ENCODE measurements at regions not wholly inside any gene's neighbourhood (a gene's known extent, or its start where the extent isn't known, plus 50 kb on each side); places are given as distances from the start of the nearest gene placed in this dataset.

DNA sequence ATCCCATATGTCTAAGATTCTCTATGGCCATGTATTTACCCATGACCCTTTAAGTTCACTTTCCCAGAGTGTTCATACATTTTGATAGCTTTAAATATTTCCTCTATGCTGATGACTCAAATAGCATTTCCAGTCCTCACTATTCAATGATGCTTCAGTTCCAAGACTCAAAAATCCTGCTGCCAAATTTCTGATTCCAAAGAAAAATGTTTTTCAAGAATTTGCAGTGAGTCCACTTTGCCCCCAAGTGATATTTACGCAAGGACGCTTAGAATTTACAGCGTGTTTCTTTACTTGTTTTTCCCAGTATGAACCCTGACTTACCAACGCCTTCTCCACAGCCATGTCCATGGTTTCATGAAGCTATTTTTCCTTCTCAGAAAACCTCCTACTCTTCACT is 127.9 kb upstream of the PCDH18 start:
- Histone ChIP-seq H3K9me3 (ENCODE audit: control insufficient read depth in 4 of 4, low read length in 3 of 4) (peaks cover 0 to 2% (median 0%) of the 10 kb centered on the region in 4 donors), H3K27me3 (ENCODE audit: control insufficient read depth in 4 of 4, insufficient read depth in 4 of 4, low read length in 3 of 4) (no peaks in the 10 kb centered on the region), H3K9ac (ENCODE audit: low read depth in 1 of 2, low read length in 2 of 2) (no peak overlapping the region), H3K36me3 (ENCODE audit: control insufficient read depth in 4 of 4, insufficient read depth in 3 of 4, low read depth in 1 of 4, low read length in 3 of 4) (no peaks in the 10 kb centered on the region), H3K4me3 (ENCODE audit: low read depth in 1 of 3, low read length in 3 of 3) (no peak overlapping the region), H3K4me1 (ENCODE audit: control insufficient read depth in 4 of 4, insufficient read depth in 4 of 4, low read length in 3 of 4) (no peaks in the 10 kb centered on the region), H3K27ac (ENCODE audit: low read depth in 1 of 2, low read length in 2 of 2) (no peak overlapping the region)
- DNase-seq (ENCODE audit: low spot score), result no peak
- WGBS, result 69% methylated on average over 4 of the region's 4 CpGs
- no peak for TF ChIP-seq RXRA (IDR thresholded peaks at IDR 0.05)
- no peak for TF ChIP-seq JUND (IDR thresholded peaks at IDR 0.05)
- TF ChIP-seq FOXA1 (IDR thresholded peaks at IDR 0.05), result no peak
- TF ChIP-seq NR2F2 (IDR thresholded peaks at IDR 0.05), result no peak
- TF ChIP-seq SP1 (IDR thresholded peaks at IDR 0.05), result no peak
- no peak for TF ChIP-seq CTCF (IDR thresholded peaks at IDR 0.05; ENCODE audit: low read depth, low read length, missing input control)
- no peak for TF ChIP-seq HNF4G (IDR thresholded peaks at IDR 0.05)
- TF ChIP-seq, protein P1, sequence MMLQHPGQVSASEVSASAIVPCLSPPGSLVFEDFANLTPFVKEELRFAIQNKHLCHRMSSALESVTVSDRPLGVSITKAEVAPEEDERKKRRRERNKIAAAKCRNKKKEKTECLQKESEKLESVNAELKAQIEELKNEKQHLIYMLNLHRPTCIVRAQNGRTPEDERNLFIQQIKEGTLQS (IDR thresholded peaks at IDR 0.05), result no peak
- TF ChIP-seq, protein P2, sequence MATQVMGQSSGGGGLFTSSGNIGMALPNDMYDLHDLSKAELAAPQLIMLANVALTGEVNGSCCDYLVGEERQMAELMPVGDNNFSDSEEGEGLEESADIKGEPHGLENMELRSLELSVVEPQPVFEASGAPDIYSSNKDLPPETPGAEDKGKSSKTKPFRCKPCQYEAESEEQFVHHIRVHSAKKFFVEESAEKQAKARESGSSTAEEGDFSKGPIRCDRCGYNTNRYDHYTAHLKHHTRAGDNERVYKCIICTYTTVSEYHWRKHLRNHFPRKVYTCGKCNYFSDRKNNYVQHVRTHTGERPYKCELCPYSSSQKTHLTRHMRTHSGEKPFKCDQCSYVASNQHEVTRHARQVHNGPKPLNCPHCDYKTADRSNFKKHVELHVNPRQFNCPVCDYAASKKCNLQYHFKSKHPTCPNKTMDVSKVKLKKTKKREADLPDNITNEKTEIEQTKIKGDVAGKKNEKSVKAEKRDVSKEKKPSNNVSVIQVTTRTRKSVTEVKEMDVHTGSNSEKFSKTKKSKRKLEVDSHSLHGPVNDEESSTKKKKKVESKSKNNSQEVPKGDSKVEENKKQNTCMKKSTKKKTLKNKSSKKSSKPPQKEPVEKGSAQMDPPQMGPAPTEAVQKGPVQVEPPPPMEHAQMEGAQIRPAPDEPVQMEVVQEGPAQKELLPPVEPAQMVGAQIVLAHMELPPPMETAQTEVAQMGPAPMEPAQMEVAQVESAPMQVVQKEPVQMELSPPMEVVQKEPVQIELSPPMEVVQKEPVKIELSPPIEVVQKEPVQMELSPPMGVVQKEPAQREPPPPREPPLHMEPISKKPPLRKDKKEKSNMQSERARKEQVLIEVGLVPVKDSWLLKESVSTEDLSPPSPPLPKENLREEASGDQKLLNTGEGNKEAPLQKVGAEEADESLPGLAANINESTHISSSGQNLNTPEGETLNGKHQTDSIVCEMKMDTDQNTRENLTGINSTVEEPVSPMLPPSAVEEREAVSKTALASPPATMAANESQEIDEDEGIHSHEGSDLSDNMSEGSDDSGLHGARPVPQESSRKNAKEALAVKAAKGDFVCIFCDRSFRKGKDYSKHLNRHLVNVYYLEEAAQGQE (IDR thresholded peaks at IDR 0.05), result no peak
- no peak for TF ChIP-seq RAD21 (IDR thresholded peaks at IDR 0.05)
- TF ChIP-seq TAF1 (conservative IDR thresholded peaks at IDR 0.05), result no peak
- TF ChIP-seq FOXA2 (IDR thresholded peaks at IDR 0.05), result no peak
- no peak for TF ChIP-seq HNF4A (conservative IDR thresholded peaks at IDR 0.05)
- no peak for TF ChIP-seq EGR1 (IDR thresholded peaks at IDR 0.05; ENCODE audit: low read depth in 2 of 2)

GRCh38 chr4:137659431-137659830 is 127.1 kb upstream of the PCDH18 start:
- TF ChIP-seq JUND (IDR thresholded peaks at IDR 0.05) (no peak), EGR1 (IDR thresholded peaks at IDR 0.05; ENCODE audit: low read depth in 2 of 2) (no peak), RAD21 (IDR thresholded peaks at IDR 0.05) (no peak), CTCF (IDR thresholded peaks at IDR 0.05; ENCODE audit: low read depth, low read length, missing input control) (no peak), NR2F2 (IDR thresholded peaks at IDR 0.05) (no peak), YY1 (IDR thresholded peaks at IDR 0.05) (no peak), HNF4G (IDR thresholded peaks at IDR 0.05) (no peak), HNF4A (conservative IDR thresholded peaks at IDR 0.05) (no peak)
- TF ChIP-seq, protein P3, sequence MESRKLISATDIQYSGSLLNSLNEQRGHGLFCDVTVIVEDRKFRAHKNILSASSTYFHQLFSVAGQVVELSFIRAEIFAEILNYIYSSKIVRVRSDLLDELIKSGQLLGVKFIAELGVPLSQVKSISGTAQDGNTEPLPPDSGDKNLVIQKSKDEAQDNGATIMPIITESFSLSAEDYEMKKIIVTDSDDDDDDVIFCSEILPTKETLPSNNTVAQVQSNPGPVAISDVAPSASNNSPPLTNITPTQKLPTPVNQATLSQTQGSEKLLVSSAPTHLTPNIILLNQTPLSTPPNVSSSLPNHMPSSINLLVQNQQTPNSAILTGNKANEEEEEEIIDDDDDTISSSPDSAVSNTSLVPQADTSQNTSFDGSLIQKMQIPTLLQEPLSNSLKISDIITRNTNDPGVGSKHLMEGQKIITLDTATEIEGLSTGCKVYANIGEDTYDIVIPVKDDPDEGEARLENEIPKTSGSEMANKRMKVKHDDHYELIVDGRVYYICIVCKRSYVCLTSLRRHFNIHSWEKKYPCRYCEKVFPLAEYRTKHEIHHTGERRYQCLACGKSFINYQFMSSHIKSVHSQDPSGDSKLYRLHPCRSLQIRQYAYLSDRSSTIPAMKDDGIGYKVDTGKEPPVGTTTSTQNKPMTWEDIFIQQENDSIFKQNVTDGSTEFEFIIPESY (IDR thresholded peaks at IDR 0.05), result no peak
- TF ChIP-seq, protein P2 (IDR thresholded peaks at IDR 0.05), result no peak
- TF ChIP-seq, protein P4, sequence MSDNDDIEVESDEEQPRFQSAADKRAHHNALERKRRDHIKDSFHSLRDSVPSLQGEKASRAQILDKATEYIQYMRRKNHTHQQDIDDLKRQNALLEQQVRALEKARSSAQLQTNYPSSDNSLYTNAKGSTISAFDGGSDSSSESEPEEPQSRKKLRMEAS (IDR thresholded peaks at IDR 0.05), result no peak
- no peak overlapping the region for H3K4me3 ChIP-seq (ENCODE audit: low read depth in 1 of 3, low read length in 3 of 3)
- no peak for DNase-seq (ENCODE audit: low spot score)
- H3K27me3 ChIP-seq (ENCODE audit: control insufficient read depth in 4 of 4, insufficient read depth in 4 of 4, low read length in 3 of 4), result no peaks in the 10 kb centered on the region
- H3K9me3 ChIP-seq (ENCODE audit: control insufficient read depth in 4 of 4, low read length in 3 of 4), result peaks cover 0 to 2% (median 0%) of the 10 kb centered on the region in 4 donors
- no peaks in the 10 kb centered on the region for H3K4me1 ChIP-seq (ENCODE audit: control insufficient read depth in 4 of 4, insufficient read depth in 4 of 4, low read length in 3 of 4)
- H3K27ac ChIP-seq (ENCODE audit: low read depth in 1 of 2, low read length in 2 of 2), result no peak overlapping the region
- H3K9ac ChIP-seq (ENCODE audit: low read depth in 1 of 2, low read length in 2 of 2), result no peak overlapping the region
- 43% methylated on average over 1 of the region's 1 CpG for WGBS
- H3K36me3 ChIP-seq (ENCODE audit: control insufficient read depth in 4 of 4, insufficient read depth in 3 of 4, low read depth in 1 of 4, low read length in 3 of 4), result no peaks in the 10 kb centered on the region

Data from liver (tissue), 8 donors.